Stimulated activated CD8-positive, alpha-beta memory T cell treated with anti-CD3 and anti-CD28 coated beads, Interleukin-15, amount 100 ng/mL, for 4 hours (primary cell): ENCODE measurements at regions not wholly inside any gene's neighbourhood (a gene's known extent, or its start where the extent isn't known, plus 50 kb on each side); places are given as distances from the start of the nearest gene placed in this dataset.

ENCODE experiments used
- DNase-seq, 2 donors: peaks; one replicate each; pipeline ENCODE4 v3.0.0-alpha.2; 2020; ENCODE audit warnings: low read depth in 2 of 2

DNA sequence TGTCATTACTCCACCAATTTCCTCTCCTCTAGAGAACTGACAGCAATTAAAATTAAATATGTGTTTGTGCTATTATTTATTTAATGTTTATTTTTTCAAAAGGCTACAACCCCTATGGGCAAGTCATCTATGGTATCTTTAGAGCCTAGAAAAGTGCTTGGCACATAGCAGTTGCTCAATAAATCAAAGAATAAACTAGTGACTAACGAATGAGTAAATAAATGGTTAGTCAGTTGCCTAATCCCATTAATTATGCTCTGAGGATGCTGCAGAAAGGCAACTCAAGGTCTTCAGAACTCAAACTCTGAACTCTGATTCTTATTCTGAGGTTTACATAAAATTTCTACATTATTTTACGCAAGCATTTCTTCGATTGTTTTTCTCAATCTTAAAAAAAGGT is 193.0 kb upstream of the TSHZ2 start:
- no peak for DNase-seq

DNA sequence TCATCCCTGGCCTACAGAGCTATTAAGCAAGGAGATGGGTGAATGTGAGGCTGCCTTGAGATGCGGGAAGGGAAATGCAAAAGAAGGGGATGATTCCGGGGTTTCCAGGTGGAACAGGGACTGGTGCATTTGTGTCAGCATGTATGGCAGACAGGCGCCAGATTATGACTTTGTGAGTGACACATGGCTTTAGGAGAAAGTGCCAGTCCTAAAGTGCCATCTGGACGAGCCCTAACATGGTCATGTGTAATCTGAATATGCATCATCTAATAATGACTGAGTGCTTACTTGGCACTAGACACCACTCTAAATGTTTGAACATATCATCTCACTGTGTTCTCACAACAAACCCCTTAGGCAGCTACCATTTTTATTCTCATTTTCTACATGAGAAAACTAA is 195.0 kb upstream of the TSHZ2 start:
- DNase-seq, result no peak

DNA sequence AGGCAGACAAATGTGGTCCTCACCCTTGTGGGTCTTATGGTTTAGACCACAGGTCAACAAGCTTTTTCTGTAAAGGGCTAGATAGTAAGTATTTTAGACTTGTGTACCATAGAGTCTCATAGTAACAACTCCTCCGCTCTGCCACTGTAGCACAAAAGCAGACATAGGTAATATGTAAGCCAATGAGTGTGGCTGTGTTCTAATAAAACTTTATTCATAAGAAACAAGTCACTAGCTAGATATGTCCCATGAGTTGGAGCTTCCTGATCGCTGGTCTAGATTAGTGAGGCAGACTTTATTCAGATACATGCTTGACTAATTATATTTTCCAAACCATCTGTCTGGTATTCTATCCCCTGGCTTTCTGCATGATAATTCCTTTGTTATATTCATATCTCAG is 196.4 kb upstream of the TSHZ2 start:
- DNase-seq, result no peak

DNA sequence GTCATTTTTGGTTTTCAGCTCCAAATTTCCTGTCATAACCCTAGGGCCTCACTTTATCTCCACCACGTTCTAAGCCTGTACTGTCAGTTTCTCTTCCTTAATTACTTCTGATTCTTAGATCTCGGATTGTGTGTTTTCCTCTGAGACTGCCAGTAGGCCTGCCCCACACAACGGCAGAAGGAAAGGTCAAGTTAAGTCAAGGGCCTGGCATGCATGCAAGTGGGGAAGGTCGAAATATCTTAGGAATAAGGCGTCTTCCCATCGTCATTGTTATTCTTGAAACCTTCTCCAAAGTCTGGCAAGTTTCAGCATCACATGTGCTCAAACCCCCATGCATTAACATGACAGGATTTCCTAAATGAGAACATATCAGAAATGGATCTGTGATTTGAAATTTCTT is 203.5 kb upstream of the TSHZ2 start:
- DNase-seq, result no peak

DNA sequence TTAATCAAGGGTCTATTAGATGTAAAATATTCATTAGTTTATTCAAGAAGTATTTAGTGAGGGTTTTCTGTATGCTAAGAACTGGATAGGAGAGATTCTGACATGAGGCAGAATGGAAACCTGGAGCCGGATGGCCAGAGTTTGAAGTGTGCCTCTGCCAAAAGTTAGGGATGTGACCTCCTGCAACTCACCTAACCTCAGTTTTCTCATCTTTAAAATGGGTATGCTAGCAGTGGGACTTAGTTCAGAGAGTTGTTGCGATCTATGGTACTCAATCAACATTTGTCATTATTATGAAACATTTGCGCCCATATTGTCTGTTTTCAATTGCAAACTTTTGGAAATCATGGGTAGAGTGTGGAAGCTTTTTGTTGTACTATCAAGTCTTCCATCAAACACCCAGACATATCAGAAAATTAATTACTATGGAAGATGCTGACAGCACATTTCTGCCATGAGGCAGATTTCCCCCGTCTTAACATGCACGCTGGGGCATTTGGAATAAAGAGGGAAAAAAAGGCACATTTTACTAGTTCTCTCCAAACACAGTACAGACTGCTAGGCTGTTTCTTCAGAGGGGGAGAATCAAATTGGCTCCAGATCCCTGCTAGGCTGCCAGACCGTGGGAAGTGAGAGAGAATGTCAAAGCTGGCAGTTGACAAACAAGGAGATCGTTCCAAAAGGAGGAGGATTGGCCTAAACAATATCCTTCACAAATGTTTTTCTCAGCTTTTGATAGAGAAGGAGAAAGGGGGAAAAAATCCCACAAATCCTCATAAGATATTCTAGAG is 205.3 kb upstream of the TSHZ2 start:
- DNase-seq, result no peak

DNA sequence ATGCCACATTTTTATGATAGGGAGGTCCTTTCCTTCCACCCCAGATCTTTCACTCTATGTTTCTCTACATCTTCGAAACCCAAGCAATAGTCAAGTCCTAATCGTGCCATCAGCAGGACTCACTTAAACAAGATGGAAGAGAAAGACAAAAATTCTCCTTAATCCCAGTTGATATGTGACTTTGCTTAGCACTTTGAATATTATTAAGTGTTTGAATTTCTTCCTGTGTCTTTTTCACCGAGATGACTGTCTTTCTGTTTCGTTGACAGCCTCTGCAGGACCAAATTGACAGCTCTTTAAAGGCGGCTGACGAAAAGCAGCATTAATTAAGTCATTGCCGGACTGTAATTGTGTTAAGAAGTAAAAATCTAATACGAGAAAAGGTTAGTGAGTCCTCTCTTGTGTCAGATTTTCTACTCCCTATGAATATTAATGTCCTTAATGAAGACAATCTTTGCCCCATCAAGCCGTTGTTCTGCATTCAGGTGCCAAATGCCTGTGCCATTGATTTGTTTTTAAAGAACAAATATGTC is 208.8 kb upstream of the TSHZ2 start:
- DNase-seq, result no peak

DNA sequence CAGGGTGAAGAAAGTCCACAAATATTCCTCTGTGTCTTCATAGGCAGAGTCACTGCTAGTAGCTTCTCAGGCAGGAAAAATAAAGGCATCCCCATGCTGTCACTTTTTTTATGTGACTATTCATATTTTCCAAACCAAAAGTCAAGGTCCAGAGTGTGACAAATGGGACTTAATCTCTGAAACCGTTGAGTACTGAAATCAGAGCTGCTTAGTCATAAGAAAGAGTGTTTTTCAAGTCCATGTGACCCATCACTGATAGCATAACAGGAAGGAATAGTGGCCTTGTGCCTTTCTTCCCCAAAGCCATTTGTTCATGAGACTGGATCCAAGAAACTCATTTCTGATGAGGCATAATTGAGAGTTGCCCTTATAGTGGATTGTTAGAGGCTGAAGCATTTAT is 210.3 kb upstream of the TSHZ2 start:
- DNase-seq, result no peak

DNA sequence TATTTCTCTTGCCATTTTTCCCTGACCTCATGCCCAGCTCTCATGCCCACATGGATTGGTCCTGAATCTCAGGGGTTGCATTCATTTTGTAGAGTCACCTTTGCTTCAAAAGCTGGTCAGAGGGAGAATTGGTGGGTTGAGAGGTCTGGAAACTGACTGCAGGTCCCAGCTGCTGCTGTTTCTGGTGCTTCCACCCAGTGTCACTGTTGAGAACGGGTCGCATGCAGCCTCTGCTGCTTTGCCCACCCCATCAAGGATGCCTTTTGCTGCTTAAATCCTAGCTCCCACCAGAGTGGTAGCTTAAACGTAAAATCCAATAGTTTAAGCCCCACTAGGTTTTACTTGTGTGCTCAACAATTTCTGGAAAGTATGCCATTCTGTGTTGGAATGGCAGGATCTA is 211.4 kb upstream of the TSHZ2 start:
- no peak for DNase-seq

DNA sequence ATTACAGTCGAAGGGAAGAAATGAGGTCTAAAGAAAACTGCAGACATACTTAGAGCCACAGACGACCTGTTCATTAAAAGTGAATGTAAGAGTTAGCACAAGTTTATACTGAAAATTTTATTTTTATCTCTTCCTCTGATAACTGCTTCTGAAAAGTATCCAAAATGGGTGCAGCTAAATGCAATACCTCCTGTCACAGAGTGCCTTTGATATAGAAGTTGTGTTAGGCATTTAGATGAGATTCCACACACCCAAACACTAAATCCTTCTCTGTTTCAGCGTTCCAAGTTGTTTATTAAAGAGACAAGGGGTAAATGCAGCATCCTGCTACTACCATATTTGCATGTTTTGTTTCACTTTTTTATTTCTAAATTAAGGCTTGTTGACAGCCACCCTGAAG is 214.7 kb upstream of the TSHZ2 start:
- no peak for DNase-seq

DNA sequence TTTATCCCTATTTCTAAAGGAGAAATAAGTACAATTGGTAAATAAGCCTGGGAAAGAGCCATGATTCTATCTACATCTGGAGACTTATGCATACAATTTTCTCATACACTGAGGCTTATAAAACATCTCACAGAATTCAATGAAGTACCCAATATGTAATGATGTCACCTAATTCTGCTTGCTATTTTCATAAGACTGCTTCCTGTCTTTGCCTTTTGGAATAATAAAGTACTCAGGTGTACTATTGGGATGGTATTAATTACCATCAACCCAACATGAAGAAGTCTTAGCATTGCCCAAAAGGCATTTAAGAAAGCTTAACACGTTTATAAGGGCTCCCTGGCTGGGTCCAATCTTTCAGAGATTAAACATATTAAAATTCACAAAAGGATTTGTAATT is 216.4 kb upstream of the TSHZ2 start:
- DNase-seq, result no peak

DNA sequence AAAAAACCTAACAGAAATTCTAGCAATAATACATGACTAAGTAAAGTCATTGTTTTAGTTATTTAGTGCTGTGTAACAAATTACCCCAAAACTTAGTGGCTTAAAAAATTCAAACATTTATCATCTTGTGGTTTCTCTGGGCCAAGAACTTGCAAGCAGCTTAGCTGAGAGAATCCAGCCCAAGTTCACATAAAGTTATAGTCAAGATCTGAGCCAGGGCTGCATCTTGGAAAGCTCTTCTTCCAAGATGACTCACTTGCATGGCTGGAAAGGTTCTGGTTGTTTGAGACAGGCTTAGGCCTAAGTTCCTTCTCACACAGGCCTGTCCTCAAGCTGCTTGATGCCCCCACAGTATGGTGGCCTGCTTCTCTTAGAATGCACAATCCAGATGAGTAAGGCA is 217.8 kb upstream of the TSHZ2 start:
- DNase-seq, result no peak

DNA sequence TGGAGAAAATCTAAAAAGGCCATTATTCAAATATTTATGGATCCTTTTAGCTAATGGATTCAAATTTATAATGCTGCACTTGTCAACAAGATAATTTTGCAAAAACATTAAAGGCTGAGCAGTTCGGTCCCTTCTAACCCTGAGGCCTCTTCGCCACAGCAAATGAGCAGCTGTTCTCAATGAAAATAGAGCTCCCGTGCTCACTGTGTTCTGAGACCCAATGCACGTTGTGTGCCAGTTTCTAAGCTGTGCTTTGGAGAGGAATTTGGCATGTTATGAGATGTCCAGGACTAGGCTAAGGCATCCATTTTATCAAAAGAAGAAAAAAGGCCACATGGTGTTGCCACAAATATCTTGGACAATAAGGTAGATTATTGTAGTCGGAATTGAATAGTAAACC is 220.1 kb upstream of the TSHZ2 start:
- DNase-seq, result no peak

DNA sequence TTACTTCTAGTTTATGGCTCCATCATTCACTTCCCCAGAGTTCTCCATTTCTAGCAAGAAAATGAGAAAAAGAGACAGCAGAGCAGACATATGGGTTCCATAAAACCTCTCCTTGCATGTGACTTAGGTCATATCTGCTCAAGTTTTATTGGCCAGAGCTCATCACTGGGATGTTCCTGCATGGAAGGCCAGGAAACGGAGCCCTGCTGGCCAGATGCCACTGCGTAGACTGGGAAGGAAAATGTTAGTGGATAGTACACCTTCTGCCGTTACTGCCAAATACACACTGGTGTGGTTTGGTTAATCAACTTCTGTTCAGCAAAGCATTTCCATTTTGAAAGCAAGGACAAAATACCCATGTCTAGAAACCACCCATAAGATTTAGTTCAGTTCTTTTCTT is 220.6 kb upstream of the TSHZ2 start:
- no peak for DNase-seq

DNA sequence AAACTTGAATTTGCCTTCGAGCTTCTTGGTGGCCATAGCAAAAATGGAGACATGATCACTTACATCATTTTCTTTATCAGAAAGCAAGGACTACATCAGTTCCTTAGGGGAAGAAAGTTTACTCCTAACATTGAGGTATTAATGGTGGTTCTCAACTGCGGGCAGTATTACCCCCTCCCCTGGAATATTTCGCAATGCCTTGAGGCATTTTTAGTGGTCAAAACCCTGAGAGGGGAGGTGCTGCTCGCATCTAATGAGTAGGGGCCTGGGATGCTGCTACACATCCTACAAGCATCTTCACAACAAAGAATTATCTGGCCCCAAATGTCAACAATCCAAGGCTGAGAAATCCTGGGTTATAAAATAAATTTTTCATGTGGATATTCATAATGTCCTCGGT is 222.2 kb upstream of the TSHZ2 start:
- DNase-seq, result no peak

DNA sequence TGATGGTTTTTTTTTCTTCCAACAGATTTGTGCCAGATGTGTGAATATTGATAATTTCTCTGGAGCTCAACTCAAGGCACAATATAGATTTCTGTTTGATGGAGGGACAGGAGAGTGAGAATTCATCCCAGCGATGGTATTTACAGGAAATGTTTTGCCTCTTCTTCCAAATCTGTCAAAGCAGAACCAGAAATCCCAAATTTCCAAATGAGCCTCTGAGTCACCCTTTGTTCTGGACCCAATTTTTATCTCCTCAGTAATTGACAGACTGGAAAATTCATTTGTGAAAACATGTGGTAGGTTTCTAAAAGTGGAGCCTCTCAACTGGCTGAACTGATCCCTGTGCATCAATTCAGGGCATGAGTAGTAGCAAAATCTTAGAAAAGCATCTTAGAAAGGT is 223.2 kb upstream of the TSHZ2 start:
- no peak for DNase-seq

DNA sequence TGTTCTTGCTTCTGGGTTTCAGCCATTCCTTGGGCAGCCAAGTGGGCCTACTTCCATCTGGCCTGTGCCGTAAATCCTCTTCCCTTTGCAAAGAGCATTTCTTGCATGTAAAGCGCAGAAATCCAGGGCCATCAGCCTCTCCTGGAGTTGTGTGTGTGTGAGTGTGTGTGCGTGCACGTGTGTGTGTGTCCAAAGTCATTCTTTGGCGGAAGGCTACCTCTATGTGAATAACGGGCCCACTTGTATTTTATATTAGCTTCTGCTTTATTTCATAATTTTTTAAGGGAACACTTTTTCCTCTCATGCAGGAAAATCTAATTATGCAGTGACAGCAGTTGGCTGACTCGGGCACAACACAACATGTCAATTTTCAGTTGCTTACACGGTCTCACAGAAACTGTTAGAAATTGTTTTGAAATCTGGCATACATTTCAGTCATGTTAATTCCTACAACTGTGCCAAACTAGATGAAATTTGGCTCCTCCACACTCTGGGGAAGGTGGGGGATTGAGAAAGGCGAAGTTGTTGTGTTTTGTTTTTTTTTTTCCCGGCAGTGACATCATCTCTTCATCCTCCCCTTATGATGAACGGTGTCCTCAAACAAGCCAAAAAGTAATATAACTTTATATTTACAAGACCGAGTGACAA is 223.7 kb upstream of the TSHZ2 start:
- DNase-seq, result no peak

DNA sequence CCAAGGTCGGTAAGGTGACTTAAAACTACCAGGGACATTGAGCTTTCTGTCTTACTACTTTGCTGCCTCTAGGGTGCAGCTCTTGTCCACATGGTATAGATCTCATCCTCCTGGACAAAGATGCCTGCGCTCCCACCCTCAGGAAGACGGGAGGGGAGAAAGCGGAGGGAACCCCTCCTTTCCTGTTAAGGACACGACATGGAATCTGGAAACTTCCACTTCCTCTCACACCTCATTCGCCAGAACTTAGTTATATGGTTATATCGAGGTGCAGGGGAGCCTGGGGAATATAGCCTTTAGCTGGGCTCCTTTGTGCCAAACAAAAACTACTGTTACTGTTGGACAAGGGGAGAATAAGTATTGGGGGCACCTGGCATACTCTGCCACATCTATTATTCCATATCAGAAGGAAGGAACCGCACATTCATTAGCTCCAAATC is 224.3 kb upstream of the TSHZ2 start:
- DNase-seq, result no peak

DNA sequence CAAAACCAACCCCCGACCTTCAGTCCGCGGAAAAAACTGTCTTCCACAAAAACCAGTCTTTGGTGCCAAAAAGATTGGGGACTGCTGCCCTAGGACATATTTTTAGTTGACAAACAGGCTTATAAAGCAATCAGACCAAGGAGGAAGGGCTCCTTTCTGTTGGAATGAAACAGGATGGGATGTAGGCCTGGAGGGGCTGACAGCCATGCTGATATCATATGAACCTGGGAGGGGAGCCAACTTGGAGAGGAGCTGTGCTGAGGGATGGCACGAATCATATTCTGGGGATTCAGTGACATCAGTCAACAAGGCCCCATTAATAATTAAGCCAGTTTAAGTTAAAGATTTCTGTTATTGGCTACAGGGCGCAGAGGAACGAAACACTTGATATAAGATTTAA is 225.4 kb upstream of the TSHZ2 start:
- no peak for DNase-seq

DNA sequence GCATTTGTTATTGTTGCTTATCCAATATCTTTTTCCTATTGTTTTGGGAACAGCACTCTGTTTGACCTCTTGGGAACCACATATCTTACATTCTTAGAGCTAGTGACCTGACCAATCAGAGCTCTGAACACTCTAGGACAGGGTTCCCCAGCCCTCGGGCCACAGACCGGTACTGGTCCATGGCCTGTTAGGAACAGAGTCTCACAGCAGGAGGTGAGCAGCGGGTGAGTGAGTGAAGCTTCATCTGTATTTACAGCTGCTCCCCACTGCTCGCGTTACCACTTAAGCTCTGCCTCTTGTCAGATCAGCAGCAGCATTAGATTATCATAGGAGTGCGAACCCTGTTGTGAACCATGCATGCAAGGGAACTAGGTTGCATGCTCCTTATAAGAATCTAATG is 226.0 kb upstream of the TSHZ2 start:
- no peak for DNase-seq

DNA sequence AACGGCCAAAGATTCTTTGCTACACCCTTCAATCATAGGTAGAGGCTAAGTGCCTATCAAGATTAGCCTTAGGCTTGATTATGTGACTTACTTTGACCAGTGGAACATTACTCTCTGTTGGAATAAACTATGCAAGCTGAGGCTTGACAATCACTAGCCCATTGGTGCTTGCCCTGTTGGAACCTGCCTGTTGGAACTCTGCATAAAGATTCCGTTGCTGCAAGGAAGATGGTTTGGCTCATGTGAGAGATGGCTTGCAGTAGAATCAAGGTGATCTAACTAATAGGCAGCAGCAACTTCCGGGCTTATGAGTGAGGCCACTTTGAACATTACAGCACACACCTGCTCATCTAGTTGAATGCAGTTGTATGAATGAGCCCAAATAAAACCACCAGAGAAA is 227.7 kb upstream of the TSHZ2 start:
- no peak for DNase-seq

DNA sequence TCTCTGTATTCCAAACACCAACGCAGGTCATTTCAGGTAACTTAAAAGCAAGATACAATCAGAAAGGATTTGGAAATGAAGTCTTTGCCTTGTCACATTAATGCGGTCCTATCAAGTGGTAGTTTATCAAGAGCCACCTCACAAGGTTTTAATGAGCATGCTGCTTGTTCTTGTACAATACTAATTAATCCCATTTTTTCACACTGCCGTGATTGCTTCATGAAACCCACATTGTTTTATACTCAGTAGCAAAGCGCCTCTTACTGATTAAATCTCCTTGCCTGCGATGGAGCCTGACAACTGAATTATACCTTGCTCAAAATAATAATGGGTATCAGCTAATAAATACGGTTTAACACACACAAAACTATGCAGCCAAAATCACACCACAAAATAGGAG is 234.1 kb upstream of the TSHZ2 start:
- no peak for DNase-seq

DNA sequence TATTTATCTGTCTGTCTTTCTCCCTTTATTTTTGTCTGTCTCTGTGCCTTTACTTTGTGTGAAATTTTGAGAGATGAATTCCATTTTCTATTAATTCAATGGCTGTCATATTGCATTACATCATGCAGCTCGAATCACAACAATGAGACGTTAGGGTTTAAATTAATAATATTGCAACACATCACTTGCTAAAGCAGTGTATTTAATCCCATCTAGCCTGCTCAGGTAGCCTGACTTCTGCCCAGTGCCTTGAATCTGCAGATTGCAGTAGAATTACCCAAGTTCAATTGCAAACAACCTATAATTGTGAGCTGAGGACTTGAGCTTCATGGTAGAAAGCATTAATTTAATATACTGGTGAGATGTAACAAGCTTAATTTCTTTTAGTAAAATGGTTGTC is 235.7 kb upstream of the TSHZ2 start:
- no peak for DNase-seq

DNA sequence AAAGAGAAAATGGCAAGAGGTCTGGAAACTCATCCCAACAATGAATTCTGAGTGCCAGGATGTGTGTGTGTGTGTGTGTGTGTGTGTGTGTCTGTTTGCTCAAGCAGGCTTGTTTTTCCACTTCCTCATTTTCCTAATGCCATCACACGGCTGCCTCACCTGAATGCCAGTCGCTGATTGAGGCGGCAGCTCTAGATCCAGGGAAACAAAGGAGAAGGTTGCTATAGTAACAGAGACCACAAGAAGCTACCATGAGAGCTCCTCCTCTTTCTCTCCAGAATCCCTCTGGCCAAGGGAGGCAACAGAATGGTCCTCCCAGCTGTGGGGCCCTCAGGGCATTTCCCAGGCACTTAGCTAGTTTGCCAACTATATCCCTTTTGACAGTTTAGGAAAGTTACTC is 241.1 kb upstream of the TSHZ2 start:
- no peak for DNase-seq
